DMS 273 treated with DMSO at 0.1 percent for 48 hours (cell line): ENCODE measurements at regions not wholly inside any gene's neighbourhood (a gene's known extent, or its start where the extent isn't known, plus 50 kb on each side); places are given as distances from the start of the nearest gene placed in this dataset.

Experiments used
- DNase-seq: peaks from one replicate; lab custom pipeline; 2025; lab: John Stamatoyannopoulos, UW

DNA sequence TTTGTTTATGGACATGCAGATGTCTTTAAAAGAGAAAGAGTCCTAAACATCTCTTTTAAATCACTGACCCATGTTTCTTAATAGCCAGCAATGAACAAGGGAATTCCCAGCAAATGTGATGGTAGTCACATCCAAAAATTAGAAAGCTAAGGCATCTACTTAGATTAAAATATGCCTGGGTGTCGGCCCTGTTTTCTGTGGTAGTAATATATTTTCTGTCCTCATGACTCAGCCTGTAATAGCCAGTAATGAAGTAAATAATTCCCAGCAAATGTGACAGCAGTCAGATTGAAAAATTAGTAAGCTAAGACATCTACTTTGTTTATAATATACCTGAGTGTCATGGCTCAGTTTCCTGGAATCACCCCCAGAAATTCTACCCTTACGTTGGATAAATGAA lies 60.6 kb upstream of the MYRIP start:
- DNase-seq = no peak

DNA sequence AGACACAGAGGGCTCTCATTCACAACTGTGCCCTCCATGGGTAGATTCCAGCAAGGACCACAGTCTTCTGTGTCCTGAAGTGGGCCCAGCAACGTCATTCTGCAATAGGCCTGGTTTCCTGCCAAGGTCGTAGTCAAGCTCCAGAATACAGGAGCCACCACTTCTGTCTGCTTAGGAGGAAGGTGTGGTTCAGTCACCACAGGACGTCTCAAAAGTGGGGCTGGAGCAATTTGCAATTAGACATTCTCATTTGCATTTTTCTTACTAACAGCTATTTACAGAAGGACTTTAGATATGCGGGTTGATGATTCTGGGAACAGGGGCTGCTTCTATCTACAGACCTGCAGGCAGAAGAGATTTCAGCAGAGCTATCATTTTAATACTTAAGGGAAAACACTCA lies 58.7 kb upstream of the MYRIP start:
- no peak for DNase-seq

DNA sequence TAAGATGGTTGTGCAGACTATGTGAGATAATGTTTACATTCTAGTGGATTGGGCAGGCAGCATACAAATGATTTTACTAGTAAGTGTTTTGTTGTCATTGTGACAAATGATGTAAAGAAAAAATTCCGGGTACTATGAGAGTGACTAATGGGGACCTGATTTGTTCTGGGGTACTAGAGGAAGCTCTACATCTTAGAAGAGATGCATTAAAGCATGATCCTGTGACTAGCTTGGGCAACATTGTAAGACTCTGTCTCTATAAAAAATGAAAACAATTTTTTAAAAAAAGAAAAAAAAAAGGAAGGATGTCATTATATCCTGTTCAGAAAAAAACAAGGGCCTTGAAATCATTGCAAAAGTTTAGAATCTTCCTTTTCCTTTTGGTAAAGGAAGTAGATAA lies 58.1 kb upstream of the MYRIP start:
- DNase-seq = no peak

DNA sequence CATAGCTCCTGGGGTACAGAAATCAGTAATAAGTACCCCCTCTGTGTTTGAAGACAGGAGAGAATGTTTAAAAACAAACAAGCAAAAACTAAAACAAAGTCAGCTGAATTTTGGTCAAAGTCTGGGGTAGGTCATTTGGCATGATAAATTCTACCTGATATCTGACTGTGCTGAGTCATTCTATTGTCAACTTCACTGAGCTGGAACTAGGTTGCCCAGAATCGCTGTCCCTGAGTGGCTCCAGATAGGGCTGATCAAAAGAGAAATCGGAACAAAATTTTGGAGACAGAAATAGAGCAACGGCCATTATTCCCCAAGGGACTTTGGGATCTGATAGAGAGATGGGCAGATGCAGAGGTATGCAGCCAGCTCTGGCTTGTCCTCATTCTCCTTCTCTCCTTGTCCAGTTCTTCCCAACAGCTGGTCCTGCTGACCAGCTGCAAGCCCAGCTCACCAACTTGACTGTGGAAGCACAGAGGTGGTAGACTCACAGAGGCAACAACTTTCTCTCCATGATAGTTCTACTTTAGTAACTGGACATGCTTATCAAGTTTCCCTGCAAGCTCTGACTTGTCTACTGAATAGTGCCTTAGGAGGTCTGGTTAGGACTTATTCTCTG lies 57.3 kb upstream of the MYRIP start:
- DNase-seq = no peak

DNA sequence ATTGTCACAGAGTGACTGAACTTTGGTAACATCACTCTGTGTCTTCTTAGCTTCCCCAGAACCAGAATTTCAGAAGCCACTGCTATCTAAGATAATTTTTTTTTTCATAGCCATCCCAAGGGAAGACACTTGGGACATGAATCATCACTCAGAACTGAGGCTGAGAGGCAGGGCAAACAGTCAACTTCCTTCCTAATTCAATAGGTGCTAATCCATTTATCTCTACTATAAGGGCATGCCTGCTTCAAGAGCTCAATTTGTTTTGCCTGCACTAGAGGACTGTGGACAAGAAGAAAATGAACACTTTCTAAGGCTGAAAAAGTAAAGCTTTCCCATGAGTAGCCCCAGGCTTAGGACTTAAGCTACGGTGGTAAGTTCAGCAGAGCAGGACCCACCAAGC lies 56.7 kb upstream of the MYRIP start:
- DNase-seq = no peak

DNA sequence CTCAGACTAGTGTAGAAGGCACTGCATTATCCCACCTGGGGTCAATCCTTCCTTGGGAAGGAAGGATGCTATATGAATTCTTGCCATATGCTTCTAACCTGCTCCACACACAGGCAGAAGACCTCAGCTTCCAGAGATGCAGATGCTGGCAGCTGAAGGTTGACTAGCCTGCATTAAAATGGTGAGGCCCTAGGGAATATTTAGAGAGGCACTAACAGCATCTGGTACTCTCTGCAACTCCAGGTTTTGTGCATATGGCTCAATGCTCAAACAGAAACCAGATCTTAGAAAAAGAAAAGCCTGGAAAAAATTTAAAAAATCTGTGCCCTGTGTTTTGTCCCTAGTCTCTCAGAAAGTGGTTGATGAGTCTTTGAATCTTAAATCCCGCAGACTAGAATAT lies 56.0 kb upstream of the MYRIP start:
- DNase-seq = peak; percentile 61

DNA sequence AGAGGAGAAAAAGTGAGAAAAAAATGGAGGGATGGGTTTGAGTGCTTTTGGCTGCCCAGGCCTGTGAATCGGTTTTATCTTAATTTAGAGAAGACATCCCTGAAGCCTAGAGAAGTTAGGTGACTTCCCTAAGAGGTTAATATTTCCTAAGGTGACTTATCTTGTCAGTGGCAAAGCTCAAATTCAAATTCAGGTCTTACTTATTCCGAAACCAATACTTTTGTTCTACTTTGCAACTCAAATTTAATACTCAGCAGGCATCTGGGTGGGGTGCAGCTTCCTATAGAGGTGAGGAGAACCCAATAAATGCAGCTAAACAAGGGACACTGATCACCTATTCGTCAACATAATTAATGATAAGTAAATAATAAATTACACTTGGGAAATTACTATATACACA lies 54.9 kb upstream of the MYRIP start:
- no peak for DNase-seq

DNA sequence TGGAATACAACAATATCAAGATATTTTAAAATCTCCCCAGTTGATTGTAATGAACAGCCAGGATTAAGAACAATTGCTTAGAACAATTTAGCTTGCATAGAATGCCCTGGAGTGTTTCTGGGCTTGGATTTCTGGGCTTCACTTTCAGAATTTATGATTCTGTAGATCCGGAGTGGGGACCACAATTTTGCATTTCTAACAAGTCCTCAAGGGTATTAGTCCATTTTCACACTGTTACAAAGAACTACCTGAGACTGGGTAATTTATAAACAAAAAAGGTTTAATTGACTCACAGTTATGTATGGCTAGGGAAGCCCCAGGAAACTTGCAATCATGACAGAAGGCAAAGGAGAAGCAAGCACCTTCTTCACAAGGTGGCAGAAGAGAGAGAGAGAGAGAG lies 54.3 kb upstream of the MYRIP start:
- DNase-seq = no peak

DNA sequence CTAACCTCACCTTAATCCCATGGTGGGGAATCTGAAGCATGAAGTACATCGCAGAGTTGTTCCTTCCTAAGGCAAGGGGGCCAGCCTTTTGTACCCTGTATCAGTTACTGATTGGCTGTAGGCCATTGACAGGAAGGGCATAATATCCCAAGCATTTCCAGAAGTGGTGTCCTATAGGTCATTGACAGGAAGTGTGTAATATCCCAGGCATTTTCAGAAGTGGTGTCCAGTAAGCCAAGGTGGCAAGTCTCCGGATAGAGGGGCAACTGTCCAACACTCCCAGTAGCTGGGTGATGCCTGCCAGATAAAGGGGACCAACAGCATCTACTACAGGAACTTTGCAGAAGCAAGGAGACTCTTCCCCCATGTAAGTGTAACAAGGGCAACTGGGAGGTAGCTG lies 52.1 kb upstream of the MYRIP start:
- no peak for DNase-seq
